ENCODE measurements at regions not wholly inside any gene's neighbourhood (a gene's known extent, or its start where the extent isn't known, plus 50 kb on each side); places are given as distances from the start of the nearest gene placed in this dataset.
A peak's percentile ranks its signal among the peaks of the same experiment; 100 is the strongest.
"Not testable (repeated sequence)": the region's sequence is repeated elsewhere in the genome, so short reads cannot be mapped to it uniquely, and the experiment has no call there.

DNA sequence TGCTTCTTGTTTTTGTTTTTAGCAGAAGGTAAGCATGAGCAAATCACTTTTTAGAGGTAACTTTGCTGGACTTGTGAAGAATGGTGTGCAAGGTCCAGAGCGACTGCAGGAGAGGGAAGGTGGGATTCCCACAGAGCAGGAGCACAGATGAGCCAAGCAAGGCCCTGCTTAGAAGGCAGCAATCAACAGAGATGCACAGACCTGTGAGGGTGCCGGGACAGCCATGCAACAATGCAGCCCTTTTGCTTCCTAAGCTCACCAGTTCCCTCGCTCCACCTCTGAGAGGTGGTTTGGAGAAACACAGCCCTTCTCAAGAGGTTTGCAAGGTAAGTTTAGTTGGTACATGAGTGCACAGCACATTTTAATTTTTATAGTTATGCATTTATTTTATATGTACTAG, 85.1 kb upstream of the FBXO28 start:
- not testable (repeated sequence) for DNase-seq (ENCODE audit: low spot score)

DNA sequence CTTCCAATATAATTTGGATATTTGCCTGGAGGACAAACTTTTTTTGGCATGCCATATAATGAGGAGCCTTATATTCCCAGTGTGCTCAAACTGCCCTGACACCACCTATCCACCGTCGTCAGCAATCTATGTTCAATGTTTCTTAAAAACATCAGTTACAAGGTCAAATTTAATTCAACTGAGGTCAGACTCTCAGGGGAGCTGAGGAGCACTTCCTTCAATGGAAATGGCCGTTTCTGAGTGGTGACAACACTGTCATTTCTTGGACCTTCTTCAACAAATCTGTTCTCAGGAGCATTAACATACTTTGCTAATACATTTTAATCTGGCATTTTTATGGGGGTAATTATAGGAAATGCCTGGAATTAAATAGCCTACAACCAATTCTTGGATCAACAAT, 90.8 kb upstream of the FBXO28 start:
- not testable (repeated sequence) for DNase-seq (ENCODE audit: low spot score)

DNA sequence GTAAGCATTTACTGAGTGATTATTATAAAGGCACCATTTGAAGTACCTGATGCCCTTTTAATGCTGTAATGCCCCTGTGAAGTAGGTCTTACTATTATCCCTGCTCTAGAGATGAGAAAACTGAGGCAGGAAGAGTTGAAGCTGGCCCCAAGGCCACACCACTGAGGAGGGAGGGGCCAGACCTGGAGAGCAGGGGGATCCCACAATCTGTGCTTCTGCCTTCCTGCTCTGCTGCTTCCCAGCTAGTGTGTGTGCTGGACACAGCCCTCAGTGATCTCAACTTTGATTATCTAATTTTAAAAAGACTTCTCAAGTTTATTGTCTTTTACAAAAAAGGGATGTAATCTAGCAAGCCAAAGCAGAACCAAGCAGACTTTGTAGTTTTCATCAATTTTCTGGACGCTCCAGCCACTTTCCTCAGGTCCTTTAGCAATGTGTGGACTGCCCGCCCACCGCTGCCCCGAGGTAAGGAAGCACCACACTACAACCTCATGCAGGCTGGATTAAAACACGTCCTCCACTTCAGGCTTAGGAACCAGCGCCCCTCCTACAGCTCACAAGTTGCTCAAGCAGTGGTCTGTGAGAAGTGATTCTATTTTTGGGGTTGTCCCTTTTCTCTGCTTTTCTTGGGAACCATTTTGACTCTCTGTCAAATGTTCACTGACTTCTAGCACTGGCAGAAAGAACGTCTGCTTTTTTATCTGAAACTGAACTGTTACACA, 91.5 kb upstream of the FBXO28 start:
- not testable (repeated sequence) for DNase-seq (ENCODE audit: low spot score)

DNA sequence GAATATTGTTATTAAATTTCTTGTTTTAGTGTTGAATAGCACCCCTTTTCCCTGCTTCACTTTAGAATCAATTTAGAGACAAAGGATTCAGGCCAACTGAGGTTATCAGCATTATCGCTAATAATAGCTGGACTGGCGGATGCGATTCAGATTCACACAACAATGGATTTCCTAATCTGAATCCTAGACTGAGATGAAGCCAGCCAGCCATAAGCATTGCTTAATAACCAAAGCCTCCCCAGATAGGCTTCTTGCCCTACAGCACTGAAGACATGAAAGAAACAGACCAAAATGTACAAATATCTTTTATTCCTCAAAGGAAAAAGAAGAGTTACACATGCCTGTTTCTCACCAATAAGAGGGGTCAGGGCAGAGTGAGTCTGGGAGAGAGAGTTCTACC, 94.0 kb upstream of the FBXO28 start:
- DNase-seq (ENCODE audit: low spot score): not testable (repeated sequence)

DNA sequence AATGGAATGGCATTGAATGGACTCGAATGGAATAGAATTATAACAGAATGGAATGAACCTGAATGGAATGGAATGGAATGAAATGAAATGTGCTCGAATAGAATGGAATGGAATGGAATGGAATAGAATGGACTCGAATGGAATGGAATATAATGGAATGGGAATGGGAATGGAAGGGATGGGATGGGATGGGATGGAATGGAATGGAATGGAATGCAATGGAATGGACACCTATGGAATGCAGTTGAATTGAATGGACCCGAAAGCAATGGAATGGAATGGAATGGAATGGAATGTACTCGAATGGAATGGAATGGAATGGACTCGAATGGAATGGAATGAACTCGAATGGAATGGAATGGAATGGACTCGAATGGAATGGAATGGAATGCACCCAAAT, 98.1 kb upstream of the FBXO28 start:
- not testable (repeated sequence) for DNase-seq (ENCODE audit: low spot score)

DNA sequence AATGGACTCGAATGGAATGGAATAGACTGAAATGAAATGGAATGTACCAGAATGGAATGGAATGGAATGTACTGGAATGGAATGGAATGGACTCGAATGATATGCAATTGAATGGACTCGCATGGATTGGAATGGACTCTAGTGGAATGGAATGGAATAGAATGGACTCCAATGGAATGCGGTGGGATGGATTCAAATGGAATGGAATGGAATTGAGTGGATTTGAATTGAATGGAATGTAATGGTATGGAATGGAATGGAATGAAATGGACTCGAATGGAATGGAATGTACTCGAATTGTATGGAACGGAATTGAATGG, 99.6 kb upstream of the FBXO28 start:
- DNase-seq (ENCODE audit: low spot score): no peak

DNA sequence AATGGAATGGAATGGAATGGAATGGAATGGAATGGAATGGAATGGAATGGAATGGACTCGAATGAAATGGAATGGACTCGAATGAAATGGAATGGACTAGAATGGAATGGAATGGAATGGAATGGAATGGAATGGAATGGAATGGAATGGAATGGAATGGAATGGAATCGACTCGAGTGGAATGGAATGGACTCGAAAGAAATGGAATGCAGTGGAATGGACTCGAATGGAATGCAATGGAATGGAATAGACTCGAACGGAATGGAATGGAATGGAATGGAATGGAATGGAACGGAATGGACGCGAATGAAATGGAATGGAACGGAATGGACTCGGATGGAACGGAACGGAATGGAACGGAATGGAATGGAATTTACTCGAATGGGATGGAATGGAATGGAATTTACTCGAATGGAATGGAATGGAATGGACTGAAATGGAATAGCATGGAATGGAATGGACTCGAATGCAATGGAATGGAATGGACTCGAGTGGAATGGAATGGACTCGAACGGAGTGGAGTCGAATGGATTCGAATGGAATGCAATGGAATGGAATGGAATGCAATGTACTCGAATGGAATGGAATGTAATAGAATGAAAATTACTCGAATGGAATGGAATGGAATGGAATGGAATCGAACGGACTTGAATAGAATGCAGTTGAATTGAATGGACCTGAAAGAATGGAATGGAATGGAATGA, 100.1 kb upstream of the FBXO28 start:
- DNase-seq (ENCODE audit: low spot score): not testable (repeated sequence)

DNA sequence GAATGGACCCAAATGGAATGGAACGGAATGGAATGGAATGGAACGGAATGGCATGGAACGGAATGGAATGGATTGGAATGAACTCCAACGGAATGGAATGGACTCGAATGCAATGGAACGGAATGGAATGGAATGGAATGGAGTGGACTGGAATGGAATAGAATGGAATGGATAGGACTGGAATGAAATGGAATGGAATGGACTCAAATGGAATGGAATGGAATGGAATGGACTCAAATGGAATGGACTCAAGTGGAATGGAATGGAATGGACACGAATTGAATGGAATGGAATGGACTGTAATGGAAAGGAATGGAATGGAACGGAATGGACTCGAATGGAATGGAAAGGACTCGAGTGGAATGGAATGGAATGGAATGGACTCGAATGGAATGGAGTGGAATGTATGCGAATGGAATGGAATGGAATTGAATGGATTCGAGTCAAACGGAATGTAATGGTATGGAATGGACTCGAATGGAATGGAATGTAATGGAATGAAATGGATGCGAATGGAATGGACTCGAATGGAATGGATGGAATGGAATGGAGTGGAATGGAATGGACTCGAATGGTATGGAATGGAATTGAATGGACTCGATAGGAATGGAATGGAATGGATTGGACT, 101.0 kb upstream of the FBXO28 start:
- not testable (repeated sequence) for DNase-seq (ENCODE audit: low spot score)

DNA sequence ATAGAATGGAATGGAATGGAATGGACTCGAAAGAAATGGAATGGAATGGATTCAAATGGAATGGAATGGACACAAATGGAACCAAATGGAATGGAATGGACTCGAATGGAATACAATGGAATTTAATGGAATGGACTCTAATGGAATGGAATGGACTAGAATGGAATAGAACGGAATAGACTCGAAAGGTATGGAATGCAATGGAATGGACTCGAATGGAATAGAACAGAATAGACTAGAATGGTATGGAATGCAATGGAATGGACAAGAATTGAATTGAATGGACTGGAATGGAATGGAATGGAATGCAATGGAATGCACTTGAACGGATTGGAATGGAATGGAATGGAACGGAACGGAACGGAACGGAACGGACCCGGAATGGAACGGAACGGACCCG, 101.7 kb upstream of the FBXO28 start:
- DNase-seq (ENCODE audit: low spot score): not testable (repeated sequence)

DNA sequence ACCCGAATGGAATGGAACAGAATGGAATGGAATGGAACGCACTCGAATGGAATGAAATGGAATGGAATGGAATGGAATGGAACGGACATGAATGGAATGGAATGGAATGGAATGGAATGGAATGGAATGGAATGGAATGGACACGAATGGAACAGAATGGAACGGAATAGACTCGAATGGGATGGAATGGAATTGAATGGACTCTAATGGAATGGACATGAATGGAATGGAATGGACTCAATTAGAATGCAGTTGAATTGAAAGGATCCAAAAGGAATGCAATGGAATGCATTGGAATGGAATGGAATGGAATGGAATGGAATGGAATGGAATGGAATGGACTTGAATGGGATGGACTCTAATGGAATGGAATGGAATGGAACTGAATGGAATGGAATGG, 102.2 kb upstream of the FBXO28 start:
- DNase-seq (ENCODE audit: low spot score): not testable (repeated sequence)

DNA sequence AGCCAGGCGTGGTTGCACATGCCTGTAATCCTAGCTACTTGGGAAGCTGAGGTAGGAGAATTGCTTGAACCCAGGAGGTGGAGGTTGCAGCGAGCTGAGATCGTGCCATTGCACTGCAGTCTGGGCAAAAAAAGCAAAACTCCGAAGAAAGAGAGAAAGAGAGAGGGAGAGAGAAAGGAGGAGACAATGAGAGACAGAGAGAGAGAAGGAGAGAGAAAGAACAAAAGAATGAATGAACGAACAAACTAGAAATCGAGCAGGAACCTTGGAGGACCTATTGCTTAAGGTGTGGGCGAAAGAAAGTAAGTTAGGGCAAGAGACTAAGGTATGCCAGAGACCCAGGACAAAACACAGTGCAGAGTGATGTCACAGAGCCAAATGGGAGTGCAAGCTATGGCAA, 102.8 kb upstream of the FBXO28 start:
- not testable (repeated sequence) for DNase-seq (ENCODE audit: low spot score)

DNA sequence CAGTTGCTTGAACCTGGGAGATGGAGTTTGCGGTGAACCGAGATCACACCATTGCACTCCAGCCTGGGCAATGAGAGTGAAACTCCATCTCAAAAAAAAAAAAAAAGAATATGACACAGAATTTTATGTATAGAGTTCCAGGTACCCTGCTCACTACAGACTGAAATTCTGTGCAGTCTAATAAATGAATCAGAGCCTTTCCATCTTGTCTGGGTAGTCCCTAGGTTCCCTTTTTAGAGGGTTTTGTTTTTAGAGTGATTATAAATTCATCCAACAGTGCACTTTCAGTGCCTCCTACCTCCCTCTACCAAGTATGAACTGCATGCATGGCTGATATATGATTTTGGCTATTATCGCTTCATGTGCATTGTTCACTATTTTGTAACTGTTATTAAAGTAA, 107.9 kb upstream of the FBXO28 start:
- not testable (repeated sequence) for DNase-seq (ENCODE audit: low spot score)

DNA sequence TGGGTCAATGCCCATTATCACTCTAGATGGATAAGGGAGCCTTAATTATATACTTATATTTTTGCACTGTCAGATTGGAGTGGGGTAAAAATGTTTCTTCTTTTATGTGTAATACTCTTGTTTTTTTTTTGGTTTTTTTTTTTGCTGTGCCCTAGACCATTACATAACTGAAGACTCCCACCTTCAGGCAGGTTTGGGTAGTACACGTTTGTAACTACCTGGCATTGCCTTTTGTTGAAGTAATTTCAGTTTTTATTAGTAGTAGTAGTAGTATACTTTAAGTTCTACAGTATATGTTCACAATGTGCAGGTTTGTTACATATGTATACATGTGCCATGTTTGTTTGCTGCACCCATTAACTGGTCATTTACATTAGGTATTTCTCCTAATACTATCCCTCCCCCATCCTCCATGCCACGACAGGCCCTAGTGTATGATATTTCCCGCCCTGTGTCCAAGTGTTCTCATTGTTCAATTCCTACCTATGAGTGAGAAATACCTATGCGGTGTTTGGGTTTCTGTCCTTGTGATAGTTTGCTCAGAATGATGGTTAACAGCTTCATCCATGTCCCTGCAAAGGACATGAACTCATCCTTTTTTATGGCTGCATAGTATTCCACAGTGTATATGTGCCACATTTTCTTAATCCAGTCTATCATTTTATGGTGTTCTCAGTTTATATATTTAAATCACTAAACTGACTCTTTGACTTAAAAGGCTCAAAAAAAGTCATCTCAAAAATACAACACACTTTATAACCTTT, 109.2 kb upstream of the FBXO28 start:
- DNase-seq (ENCODE audit: low spot score): peak; percentile 23

DNA sequence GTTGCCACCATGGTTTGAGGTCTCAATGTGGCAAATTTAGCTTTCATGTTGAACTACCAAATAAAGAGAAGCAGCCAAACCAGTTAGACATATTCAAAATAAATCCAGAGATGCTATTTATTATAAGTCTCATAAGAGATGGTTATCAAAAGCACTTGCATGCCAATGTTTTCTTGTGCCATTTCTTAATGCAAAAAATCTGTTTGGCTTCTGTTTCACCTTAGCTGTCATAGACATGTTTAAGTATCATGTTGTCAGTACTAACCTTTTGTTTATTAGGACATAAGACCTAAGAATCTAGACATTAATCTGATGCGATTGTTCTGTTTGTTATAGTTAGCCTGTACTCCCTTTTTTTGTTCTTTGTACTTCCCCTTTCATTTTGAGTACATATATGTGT, 110.0 kb upstream of the FBXO28 start:
- DNase-seq (ENCODE audit: low spot score): not testable (repeated sequence)

DNA sequence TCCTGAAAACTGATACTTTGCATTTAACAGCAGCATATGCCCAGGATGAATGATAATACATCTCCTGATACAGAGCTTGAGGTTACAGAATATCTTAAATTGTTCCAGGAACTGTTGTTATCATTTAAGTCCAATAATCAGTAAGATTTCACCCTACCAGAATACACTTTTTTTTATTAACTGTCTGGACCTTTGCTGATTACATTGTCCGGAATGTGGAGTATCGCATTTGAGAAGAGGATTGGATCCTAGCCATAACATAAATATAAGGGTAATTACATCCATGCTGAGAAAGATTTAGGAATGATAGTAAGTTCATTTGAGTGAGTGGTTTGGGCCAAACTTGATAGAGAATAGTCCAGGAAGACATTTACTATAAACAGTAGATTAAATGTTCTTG, 112.2 kb upstream of the FBXO28 start:
- not testable (repeated sequence) for DNase-seq (ENCODE audit: low spot score)

DNA sequence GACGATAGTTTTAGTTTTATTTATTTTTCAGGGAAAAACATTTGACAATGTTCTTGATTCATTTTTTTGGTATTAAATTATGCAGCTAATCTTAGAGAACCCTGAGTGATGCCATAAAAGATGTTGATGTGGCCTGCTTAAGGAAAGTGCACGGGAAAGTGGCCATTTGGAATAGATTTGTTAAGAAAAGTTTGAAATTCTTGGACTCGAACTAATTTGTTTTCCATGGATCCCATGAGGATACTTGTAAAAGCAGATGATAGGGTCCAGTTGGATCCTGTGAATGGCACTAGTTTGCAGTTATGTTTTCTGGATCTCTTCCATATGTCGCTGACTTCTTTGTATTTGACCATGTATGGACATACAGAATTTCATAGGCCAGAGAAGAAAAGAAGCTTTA, 114.2 kb upstream of the FBXO28 start:
- DNase-seq (ENCODE audit: low spot score): not testable (repeated sequence)

DNA sequence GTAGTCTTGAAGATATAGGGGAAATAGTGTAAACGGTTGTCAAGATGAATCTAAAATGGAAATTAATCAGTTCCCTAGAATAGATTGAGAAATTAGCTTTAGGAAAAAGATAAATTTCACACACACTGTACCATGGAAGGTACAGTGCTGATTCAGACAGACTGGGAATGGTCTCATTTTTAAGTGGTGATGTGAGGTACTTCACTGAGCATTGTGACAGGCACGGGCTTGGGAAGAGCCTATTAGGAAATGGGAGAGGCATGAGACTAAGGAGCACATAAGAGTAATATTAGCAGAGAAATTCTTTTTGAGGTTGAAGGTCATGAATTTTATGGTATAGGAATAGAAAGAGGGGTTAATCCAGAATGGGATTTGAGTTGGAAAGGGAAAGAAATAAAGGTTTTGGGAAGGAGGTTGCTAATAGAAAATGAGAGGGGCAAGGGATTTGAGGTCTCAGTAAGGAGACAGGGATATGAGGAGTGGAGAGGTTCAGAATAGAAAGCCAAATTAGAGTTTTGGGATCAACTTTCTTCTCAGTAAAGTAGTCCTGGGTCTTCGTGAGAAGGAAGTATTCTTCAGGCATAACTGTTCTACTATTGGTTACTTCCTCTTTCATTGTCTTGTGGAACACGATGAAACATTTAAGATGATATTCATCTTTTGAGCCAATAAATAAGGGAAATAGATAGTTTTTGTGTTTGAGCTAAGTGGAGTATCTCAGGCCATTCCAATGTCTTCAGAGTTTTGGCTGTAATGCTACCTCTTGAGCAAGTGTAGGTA, 115.0 kb upstream of the FBXO28 start:
- not testable (repeated sequence) for DNase-seq (ENCODE audit: low spot score)

DNA sequence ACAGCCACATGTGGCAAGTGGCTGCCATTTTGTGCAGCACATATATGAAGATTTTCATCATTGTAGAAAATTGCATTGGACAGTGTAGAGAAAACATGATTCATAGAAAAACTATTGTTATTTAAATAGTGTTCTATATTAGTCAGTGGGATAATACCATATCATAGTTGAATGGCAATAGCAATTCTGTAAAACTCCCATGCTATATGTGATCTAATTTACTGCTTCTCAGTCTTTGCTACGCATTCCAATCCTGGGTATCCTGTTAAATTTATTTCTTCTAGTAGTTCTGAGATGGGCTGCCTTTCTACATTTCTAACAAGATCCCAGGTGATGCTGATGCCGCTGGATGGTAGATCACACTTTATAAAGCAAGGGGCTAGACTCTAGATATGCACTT, 117.5 kb upstream of the FBXO28 start:
- not testable (repeated sequence) for DNase-seq (ENCODE audit: low spot score)

DNA sequence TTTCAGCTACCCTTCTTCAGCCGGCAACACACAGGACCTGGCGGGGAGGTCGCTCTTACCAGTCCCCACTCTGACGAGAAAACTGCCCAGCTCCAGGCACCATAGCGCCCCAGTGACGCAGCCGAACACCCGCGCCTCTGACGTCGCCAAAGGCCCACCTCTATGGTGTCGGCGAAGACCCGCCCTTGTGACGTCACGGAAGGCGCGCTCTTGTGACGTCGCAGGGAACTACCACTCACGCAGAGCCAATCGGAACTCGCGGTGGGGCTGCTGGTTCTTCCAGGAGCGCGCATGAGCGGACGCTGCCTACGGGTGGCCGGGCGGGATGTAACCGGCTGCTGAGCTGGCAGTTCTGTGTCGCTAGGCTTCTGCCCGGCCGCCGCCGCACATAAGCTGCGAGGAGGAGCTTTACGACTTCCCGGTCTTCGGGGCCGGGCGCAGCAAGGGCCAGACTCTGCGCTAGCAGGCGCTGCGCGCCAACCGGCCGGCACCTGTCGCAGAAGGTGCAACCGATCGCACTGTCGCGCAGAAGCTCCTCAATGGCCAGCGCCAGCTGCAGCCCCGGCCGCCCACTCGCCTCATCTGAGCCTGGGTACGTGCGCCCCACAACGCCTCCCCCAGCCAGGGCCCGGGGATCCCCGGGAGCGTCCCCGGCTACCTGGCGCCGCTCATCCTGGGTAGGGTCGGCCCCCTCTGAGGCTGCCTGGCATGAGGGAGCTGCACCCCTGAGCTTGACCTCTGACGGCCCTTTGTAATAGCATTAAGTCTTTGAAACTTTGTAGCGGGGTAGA, 121.3 kb upstream of the FBXO28 start:
- DNase-seq (ENCODE audit: low spot score): peak; percentile 89

DNA sequence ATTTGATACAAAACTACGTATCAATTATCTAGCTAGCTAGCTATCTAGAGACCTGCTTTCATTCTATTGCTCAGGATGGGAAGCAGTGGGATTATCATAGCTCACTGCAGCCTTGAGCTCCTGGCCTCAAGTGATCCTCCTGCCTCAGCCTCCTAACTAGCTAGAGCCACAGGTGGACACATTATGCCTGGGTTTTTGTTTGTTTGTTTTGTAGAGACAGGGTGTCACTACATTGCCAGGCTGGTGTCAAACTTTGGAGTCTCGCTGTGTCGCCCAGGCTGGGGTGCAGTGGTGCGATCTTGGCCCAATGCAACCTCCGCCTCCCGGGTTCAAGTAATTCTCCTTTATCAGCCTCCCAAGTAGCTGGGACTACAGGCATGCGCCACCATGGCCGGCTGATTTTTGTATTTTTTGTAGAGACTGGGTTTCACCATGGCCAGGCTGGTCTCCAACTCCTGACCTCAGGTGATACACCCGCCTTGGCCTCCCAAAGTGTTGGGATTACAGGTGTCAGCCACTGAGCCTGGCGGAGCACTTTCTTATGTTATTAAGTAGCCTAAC, 122.5 kb upstream of the FBXO28 start:
- not testable (repeated sequence) for DNase-seq (ENCODE audit: low spot score)

DNA sequence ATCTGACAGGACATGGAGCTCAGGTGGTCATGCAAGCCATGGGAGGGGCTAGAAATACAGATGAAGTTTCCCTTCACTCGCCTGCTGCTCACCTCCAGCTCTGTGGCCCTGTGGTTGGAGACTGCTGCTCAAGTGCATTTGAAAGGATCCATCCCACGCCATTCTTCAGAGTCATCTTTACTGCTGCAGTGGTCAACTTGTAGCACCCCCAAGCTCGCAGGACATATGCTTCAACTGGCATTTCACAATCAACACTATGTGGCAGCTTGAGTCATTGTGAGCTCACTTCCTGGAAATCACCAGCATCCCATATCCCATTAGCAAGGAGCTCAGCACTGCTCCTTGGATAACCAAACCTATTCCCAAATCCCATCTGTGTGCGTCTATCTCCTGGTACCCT, 116.2 kb upstream of the TP53BP2 start:
- not testable (repeated sequence) for DNase-seq (ENCODE audit: low spot score)

Measured in iPS-NIHi11 (cell line).